CD14-positive monocyte (primary cell): ENCODE measurements at regions not wholly inside any gene's neighbourhood (a gene's known extent, or its start where the extent isn't known, plus 50 kb on each side); places are given as distances from the start of the nearest gene placed in this dataset.

Experiments used
- DNase-seq, 3 donors: peaks; one replicate each; pipeline ENCODE4 v3.0.0-alpha.2; 2011 to 2022
- H2AFZ ChIP-seq: 2 replicates; pipeline ENCODE4 v1.6.0; 2012; ENCODE audit warnings: mild to moderate bottlenecking, low read depth, low read length, inconsistent platforms; ENCODE audit not compliant: insufficient read depth, poor library complexity, severe bottlenecking
- H3K27ac ChIP-seq, 2 donors: 1 replicate in 1 of 2; 2 replicates in 1 of 2; pipeline ENCODE4 v1.5.1; 2012 to 2013; ENCODE audit warnings: low read length in 2 of 2, control low read depth in 1 of 2, inconsistent platforms in 1 of 2, low read depth in 1 of 2, mild to moderate bottlenecking in 1 of 2
- H3K27me3 ChIP-seq, 2 donors: one replicate each; pipeline versions ENCODE4 v1.6.0 to v1.6.1; 2011 to 2013; ENCODE audit warnings: low read length in 2 of 2; ENCODE audit not compliant: control insufficient read depth in 2 of 2, insufficient read depth in 2 of 2
- H3K36me3 ChIP-seq, 2 donors: replicated peaks in 1 of 2; 1 replicate in 1 of 2; 2 replicates in 1 of 2; pipeline versions ENCODE4 v1.5.1 to v1.6.1; 2012 to 2013; ENCODE audit warnings: low read length in 2 of 2, control low read depth in 1 of 2, inconsistent platforms in 1 of 2, mild to moderate bottlenecking in 1 of 2; ENCODE audit not compliant: insufficient read depth in 2 of 2, control insufficient read depth in 1 of 2
- H3K4me1 ChIP-seq, 2 donors: 1 replicate in 1 of 2; 2 replicates in 1 of 2; pipeline versions ENCODE4 v1.5.1 to v1.6.1; 2012 to 2013; ENCODE audit warnings: low read length in 2 of 2, control low read depth in 1 of 2, inconsistent platforms in 1 of 2, mild to moderate bottlenecking in 1 of 2, moderate library complexity in 1 of 2; ENCODE audit not compliant: insufficient read depth in 2 of 2, control insufficient read depth in 1 of 2
- H3K4me2 ChIP-seq: replicated peaks from 2 replicates; pipeline ENCODE3; 2012; ENCODE audit warnings: low read length, moderate library complexity, mild to moderate bottlenecking; ENCODE audit not compliant: poor library complexity, severe bottlenecking; ENCODE audit errors: extremely low read depth
- H3K4me3 ChIP-seq, 3 experiments: fragments of 200-600 bp in 1 of 3; sonication (generic) in 1 of 3; replicated peaks in 1 of 3; 1 replicate in 2 of 3; 2 replicates in 1 of 3; pipeline ENCODE4 v1.5.1; 2011 to 2013; ENCODE audit warnings: low read length in 3 of 3, mild to moderate bottlenecking in 3 of 3, control low read depth in 2 of 3, low read depth in 2 of 3, inconsistent platforms in 1 of 3, moderate library complexity in 1 of 3
- H3K79me2 ChIP-seq: 2 replicates; pipeline ENCODE4 v1.6.0; 2012; ENCODE audit warnings: mild to moderate bottlenecking, control low read depth, inconsistent platforms, low read length, moderate library complexity; ENCODE audit not compliant: insufficient read depth
- H3K9ac ChIP-seq: 2 replicates; pipeline ENCODE4 v1.6.0; 2017; ENCODE audit warnings: low read length, mild to moderate bottlenecking; ENCODE audit not compliant: insufficient read depth, poor library complexity, severe bottlenecking
- H3K9me3 ChIP-seq, 2 donors: replicated peaks in 1 of 2; 1 replicate in 1 of 2; 2 replicates in 1 of 2; pipeline versions ENCODE4 v1.5.1 to v1.6.1; 2012 to 2013; ENCODE audit warnings: low read length in 2 of 2, control low read depth in 1 of 2; ENCODE audit not compliant: control insufficient read depth in 1 of 2, insufficient read depth in 1 of 2
- H4K20me1 ChIP-seq: 2 replicates; pipeline ENCODE4 v1.6.0; 2012; ENCODE audit warnings: mild to moderate bottlenecking, low read length, control low read depth, moderate library complexity; ENCODE audit not compliant: insufficient read depth
- H3K27ac Mint-ChIP-seq, 7 donors: one replicate each; pipeline ENCODE4 v1.8.0; 2020; ENCODE audit warnings: mild to moderate bottlenecking in 7 of 7, mixed read lengths in 7 of 7, moderate library complexity in 6 of 7, inconsistent platforms in 2 of 7
- H3K27me3 Mint-ChIP-seq, 3 donors: one replicate each; pipeline ENCODE4 v1.8.0; 2021 to 2022; ENCODE audit warnings: low read depth in 3 of 3, mild to moderate bottlenecking in 3 of 3, mixed read lengths in 3 of 3, moderate library complexity in 3 of 3, inconsistent platforms in 1 of 3
- H3K36me3 Mint-ChIP-seq, 2 donors: one replicate each; pipeline ENCODE4 v1.8.0; 2020; ENCODE audit warnings: mixed read lengths in 2 of 2, inconsistent platforms in 1 of 2, mild to moderate bottlenecking in 1 of 2
- H3K4me1 Mint-ChIP-seq: one replicate; pipeline ENCODE4 v1.8.0; 2020; ENCODE audit warnings: mild to moderate bottlenecking, mixed read lengths
- H3K4me3 Mint-ChIP-seq, 2 donors: one replicate each; pipeline ENCODE4 v1.8.0; 2020; ENCODE audit warnings: mild to moderate bottlenecking in 2 of 2, mixed read lengths in 2 of 2, moderate library complexity in 1 of 2
- H3K9me3 Mint-ChIP-seq, 7 donors: one replicate each; pipeline ENCODE4 v1.8.0; 2020 to 2022; ENCODE audit warnings: mixed read lengths in 7 of 7, mild to moderate bottlenecking in 6 of 7, moderate library complexity in 6 of 7, inconsistent platforms in 2 of 7
- WGBS: methylation state at CpG from one replicate; pipeline ENCODE4 v1.1.5; 2013; ENCODE audit warnings: missing lambda C conversion rate; ENCODE audit not compliant: insufficient coverage; 5-methylcytosine and 5-hydroxymethylcytosine counted together
- intact Hi-C, 2 donors: fragments of 100-400 bp; cut with micrococcal nuclease; formaldehyde crosslinking; loops; one replicate each; pipeline versions ENCODE4 v1.15.0 to v1.15.1; 2023
- TF ChIP-seq, protein P1 (sequence below): fragments of 200-600 bp; IDR thresholded peaks from one replicate; pipeline ENCODE4 v1.8.0; 2022; ENCODE audit warnings: antibody characterized with exemption, mild to moderate bottlenecking

DNA sequence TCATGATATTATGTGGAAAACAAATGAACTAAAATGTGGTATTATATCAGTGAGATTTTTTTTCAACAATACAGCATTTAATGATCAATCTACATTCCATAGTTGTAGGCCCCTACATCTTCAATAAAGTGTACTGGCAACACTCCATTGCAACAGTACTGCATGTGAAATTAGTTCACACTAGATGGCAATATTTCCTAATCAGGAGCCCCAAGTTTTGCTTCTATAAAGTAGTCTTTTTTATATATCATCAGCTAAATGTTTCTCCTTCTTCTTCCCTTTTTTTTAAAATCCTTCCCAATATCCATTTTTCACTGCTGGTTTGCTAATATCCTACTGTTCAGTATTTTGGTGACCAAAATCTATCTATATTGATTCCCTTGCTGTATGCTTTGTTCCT is 528.3 kb upstream of the ATXN8OS start:
- H3K4me3 ChIP-seq, result no peak overlapping the region
- H3K27ac Mint-ChIP-seq, result no peak overlapping the region
- H3K27me3 Mint-ChIP-seq, result no peaks in the 10 kb centered on the region
- H3K79me2 ChIP-seq, result no peaks in the 10 kb centered on the region
- no peaks in the 10 kb centered on the region for H4K20me1 ChIP-seq
- no peak overlapping the region for H2AFZ ChIP-seq
- no peaks in the 10 kb centered on the region for H3K36me3 ChIP-seq
- no peaks in the 10 kb centered on the region for H3K9me3 ChIP-seq
- no peaks in the 10 kb centered on the region for H3K4me1 ChIP-seq
- H3K9me3 Mint-ChIP-seq, result no peaks in the 10 kb centered on the region
- no peaks in the 10 kb centered on the region for H3K36me3 Mint-ChIP-seq
- H3K4me3 Mint-ChIP-seq, result no peak overlapping the region
- H3K27me3 ChIP-seq, result no peaks in the 10 kb centered on the region
- no peaks in the 10 kb centered on the region for H3K4me1 Mint-ChIP-seq
- intact Hi-C loops, result no loop called here
- TF ChIP-seq, protein P1, sequence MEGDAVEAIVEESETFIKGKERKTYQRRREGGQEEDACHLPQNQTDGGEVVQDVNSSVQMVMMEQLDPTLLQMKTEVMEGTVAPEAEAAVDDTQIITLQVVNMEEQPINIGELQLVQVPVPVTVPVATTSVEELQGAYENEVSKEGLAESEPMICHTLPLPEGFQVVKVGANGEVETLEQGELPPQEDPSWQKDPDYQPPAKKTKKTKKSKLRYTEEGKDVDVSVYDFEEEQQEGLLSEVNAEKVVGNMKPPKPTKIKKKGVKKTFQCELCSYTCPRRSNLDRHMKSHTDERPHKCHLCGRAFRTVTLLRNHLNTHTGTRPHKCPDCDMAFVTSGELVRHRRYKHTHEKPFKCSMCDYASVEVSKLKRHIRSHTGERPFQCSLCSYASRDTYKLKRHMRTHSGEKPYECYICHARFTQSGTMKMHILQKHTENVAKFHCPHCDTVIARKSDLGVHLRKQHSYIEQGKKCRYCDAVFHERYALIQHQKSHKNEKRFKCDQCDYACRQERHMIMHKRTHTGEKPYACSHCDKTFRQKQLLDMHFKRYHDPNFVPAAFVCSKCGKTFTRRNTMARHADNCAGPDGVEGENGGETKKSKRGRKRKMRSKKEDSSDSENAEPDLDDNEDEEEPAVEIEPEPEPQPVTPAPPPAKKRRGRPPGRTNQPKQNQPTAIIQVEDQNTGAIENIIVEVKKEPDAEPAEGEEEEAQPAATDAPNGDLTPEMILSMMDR, result no peak
- DNase-seq, result no peak
- H3K4me2 ChIP-seq, result no peak overlapping the region
- no peak overlapping the region for H3K9ac ChIP-seq
- H3K27ac ChIP-seq, result no peak overlapping the region

DNA sequence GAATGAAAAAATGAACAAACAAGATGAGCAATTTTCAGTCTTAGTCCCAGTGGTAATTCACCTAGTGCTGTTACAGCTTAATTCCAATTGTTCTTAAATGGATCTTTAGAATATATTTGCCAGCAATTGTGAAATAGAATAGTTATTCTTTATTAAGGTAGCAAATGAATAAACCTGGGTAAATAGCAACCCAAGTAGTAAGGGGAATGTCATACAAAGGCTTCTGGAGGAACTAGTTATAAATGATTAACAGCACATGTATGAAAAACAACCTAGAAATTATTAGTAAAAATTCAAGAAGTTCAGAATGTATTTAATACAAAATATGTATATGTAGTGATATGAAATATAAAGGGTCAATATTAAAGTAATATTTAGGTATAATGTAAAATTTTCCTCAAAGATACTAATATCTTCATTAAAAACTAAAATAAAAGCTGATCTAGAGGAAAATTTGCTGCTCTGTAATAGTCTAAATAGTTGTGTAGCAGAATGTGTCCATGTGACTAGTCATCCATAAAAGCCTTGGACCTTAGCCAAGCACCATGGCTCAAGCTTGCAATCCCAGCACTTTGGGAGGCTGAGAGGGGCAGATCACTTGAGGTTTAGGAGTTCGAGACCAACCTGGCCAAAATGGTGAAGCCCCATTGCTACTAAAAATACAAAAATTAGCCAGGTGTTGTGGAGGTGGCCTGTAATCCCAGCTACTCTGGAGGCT is 535.9 kb upstream of the ATXN8OS start:
- intact Hi-C loops, result no loop called here
- H3K79me2 ChIP-seq, result no peaks in the 10 kb centered on the region
- H3K27ac ChIP-seq, result no peak overlapping the region
- no peaks in the 10 kb centered on the region for H3K4me1 Mint-ChIP-seq
- H3K4me1 ChIP-seq, result no peaks in the 10 kb centered on the region
- no peak overlapping the region for H3K4me3 Mint-ChIP-seq
- no peaks in the 10 kb centered on the region for H3K36me3 Mint-ChIP-seq
- H3K4me3 ChIP-seq, result no peak overlapping the region
- H3K27me3 Mint-ChIP-seq, result no peaks in the 10 kb centered on the region
- no peak for DNase-seq
- peaks cover 0 to 2% (median 0%) of the 10 kb centered on the region in 7 donors for H3K9me3 Mint-ChIP-seq
- H4K20me1 ChIP-seq, result no peaks in the 10 kb centered on the region
- H3K36me3 ChIP-seq, result no peaks in the 10 kb centered on the region
- H3K9me3 ChIP-seq, result no peaks in the 10 kb centered on the region
- no peak overlapping the region for H3K27ac Mint-ChIP-seq
- H2AFZ ChIP-seq, result no peak overlapping the region
- no peaks in the 10 kb centered on the region for H3K27me3 ChIP-seq
- H3K4me2 ChIP-seq, result no peak overlapping the region
- no peak overlapping the region for H3K9ac ChIP-seq
- WGBS, result no CpG with 5 or more reads among the region's 1 CpG
- TF ChIP-seq, protein P1, result no peak
